ENCODE measurements at regions not wholly inside any gene's neighbourhood (a gene's known extent, or its start where the extent isn't known, plus 50 kb on each side); places are given as distances from the start of the nearest gene placed in this dataset.
A peak's percentile ranks its signal among the peaks of the same experiment; 100 is the strongest.

- DNase-seq (ENCODE audit: low spot score) = no peak
Observed at GRCh38 chr7:30212701-30213111, 71.7 kb upstream of the ZNRF2 start.

- no peak for DNase-seq (ENCODE audit: low spot score)
Observed at GRCh38 chr7:30213637-30214036, 70.8 kb upstream of the ZNRF2 start.

GRCh38 chr7:30214651-30215137 is 69.7 kb upstream of the ZNRF2 start:
- no peak for DNase-seq (ENCODE audit: low spot score)

GRCh38 chr7:30221764-30222163 is 62.6 kb upstream of the ZNRF2 start:
- DNase-seq (ENCODE audit: low spot score) = no peak

GRCh38 chr7:30222515-30223215 is 61.7 kb upstream of the ZNRF2 start:
- DNase-seq (ENCODE audit: low spot score) = no peak

GRCh38 chr7:30223896-30224295 is 60.5 kb upstream of the ZNRF2 start:
- DNase-seq (ENCODE audit: low spot score) = no peak

- DNase-seq (ENCODE audit: low spot score) = no peak
Observed at GRCh38 chr7:30224511-30225062, 59.8 kb upstream of the ZNRF2 start.

- DNase-seq (ENCODE audit: low spot score) = peak; percentile 71
Observed at GRCh38 chr7:30225863-30226613, 58.4 kb upstream of the ZNRF2 start.

- no peak for DNase-seq (ENCODE audit: low spot score)
Observed at GRCh38 chr7:30226614-30227268, 57.7 kb upstream of the ZNRF2 start.

- no peak for DNase-seq (ENCODE audit: low spot score)
Observed at GRCh38 chr7:30231271-30231670, 53.1 kb upstream of the ZNRF2 start.

GRCh38 chr7:30232391-30232790 is 52.0 kb upstream of the ZNRF2 start:
- DNase-seq (ENCODE audit: low spot score) = no peak
